B cell (primary cell): ENCODE measurements at regions not wholly inside any gene's neighbourhood (a gene's known extent, or its start where the extent isn't known, plus 50 kb on each side); places are given as distances from the start of the nearest gene placed in this dataset.

ENCODE experiments used
- CTCF ChIP-seq: fragments of 200-600 bp; IDR thresholded peaks from one replicate; pipeline ENCODE4 v1.8.0; 2022; ENCODE audit warnings: antibody characterized with exemption, mild to moderate bottlenecking
- EZH2 ChIP-seq: IDR thresholded peaks from 2 replicates; pipeline ENCODE4 v1.6.1; 2012; ENCODE audit warnings: borderline replicate concordance, low read depth, mild to moderate bottlenecking, moderate library complexity, low read length; ENCODE audit not compliant: insufficient read depth, poor library complexity, severe bottlenecking

- TF ChIP-seq CTCF, result no peak
- no peak for TF ChIP-seq EZH2
Observed at GRCh38 chr11:36730761-36731160, 132.7 kb upstream of the RAG2 start.
